ENCODE measurements at regions not wholly inside any gene's neighbourhood (a gene's known extent, or its start where the extent isn't known, plus 50 kb on each side); places are given as distances from the start of the nearest gene placed in this dataset.

DNA sequence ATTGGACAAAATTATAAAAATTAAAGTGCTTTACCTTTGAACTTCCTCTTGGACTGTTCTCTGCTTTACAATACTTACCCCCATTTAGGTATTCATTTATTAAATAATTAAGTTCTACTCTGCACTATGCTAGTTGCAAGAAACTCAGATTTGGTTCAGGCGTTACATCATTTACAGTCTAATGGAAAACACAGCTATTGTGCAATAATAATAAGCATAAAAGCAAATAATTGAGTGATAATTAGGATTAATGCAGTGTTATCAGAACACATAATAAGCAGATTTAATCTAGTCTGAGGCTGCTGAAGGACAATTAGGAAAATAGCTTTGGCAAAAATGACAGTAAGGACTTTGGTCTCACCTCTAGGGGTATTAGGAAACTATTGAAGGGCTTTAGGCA lies 493.2 kb upstream of the ADARB2 start:
- no peak overlapping the region for H3K4me3 Mint-ChIP-seq
- H3K36me3 Mint-ChIP-seq, result no peaks in the 10 kb centered on the region
- Histone ChIP-seq H3K27me3 (ENCODE audit: control insufficient read depth, insufficient read depth, low read length) (no peaks in the 10 kb centered on the region), H3K27ac (ENCODE audit: insufficient read depth, low read length, poor library complexity, severe bottlenecking) (no peak overlapping the region), H3K4me1 (ENCODE audit: control insufficient read depth, insufficient read depth, low read length, poor library complexity, severe bottlenecking) (no peaks in the 10 kb centered on the region), H3K4me3 (ENCODE audit: low read depth, low read length) (no peak overlapping the region), H3K9me3 (ENCODE audit: control insufficient read depth in 2 of 2, low read length in 2 of 2) (no peaks in the 10 kb centered on the region), H3K36me3 (ENCODE audit: control insufficient read depth, insufficient read depth, low read length) (no peaks in the 10 kb centered on the region)
- H3K9me3 Mint-ChIP-seq, result peaks cover 0 to 3% (median 0%) of the 10 kb centered on the region in 7 donors
- DNase-seq (no peak), ATAC-seq (ENCODE audit: low read depth in 2 of 2) (no peak)
- H3K27me3 Mint-ChIP-seq, result no peaks in the 10 kb centered on the region
- no peak overlapping the region for H3K27ac Mint-ChIP-seq
- no peaks in the 10 kb centered on the region for H3K4me1 Mint-ChIP-seq

DNA sequence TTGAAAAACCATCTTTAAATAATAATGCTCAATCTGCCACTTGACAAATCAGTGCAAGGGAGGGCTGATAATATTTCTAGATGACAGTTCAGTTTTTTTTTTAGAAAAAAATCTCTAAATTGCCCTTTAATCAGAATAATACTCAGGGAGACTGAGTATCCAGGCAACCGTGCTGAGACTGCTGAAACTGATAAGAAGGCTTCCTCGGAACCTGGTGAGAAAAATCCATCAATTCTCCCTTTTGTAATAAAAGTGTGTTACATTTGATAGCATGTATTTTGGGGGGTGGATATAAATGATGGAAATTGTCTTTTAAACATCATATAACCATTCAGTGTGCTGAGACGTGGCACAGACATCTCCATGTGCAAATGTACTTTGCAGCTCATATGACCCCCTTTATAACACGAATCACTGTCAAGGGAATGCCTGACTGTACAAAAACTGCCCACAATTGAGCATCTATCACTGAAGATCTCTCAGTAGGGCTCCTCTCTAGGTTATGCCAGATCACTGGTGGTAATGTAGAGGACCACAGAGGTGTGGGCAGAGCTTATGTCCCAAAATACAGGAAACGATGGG lies 491.1 kb upstream of the ADARB2 start:
- Histone ChIP-seq H3K27ac (ENCODE audit: insufficient read depth, low read length, poor library complexity, severe bottlenecking) (no peak overlapping the region), H3K4me1 (ENCODE audit: control insufficient read depth, insufficient read depth, low read length, poor library complexity, severe bottlenecking) (no peaks in the 10 kb centered on the region), H3K4me3 (ENCODE audit: low read depth, low read length) (no peak overlapping the region), H3K27me3 (ENCODE audit: control insufficient read depth, insufficient read depth, low read length) (no peaks in the 10 kb centered on the region), H3K36me3 (ENCODE audit: control insufficient read depth, insufficient read depth, low read length) (no peaks in the 10 kb centered on the region), H3K9me3 (ENCODE audit: control insufficient read depth in 2 of 2, low read length in 2 of 2) (no peaks in the 10 kb centered on the region)
- Mint-ChIP-seq H3K36me3 (no peaks in the 10 kb centered on the region), H3K4me3 (no peak overlapping the region), H3K4me1 (no peaks in the 10 kb centered on the region), H3K9me3 (peaks cover 0 to 3% (median 0%) of the 10 kb centered on the region in 7 donors), H3K27me3 (no peaks in the 10 kb centered on the region), H3K27ac (no peak overlapping the region)
- no peak for DNase-seq
- ATAC-seq (ENCODE audit: low read depth in 2 of 2), result no peak

DNA sequence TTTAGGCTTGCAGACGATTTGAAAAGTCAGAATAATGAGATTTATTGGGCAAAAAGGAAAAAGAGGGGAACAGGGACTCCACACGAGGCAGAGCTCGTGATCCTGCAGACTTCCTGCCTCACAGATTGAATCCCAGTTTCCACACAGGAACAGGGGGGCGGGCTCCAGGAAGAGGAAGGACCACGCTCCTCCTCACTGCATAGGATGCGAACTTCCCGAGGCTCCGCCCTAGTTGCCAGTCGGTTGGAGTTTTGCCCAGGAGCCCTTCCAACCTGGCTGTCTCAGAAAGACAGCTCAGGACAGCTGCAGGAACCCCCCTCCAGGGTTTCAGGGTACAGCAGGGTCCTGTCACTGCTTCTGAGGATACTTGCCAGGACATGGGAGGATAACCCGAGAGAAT lies 488.3 kb upstream of the ADARB2 start:
- Mint-ChIP-seq H3K27ac (no peak overlapping the region), H3K27me3 (no peaks in the 10 kb centered on the region), H3K4me1 (no peaks in the 10 kb centered on the region), H3K4me3 (no peak overlapping the region), H3K36me3 (no peaks in the 10 kb centered on the region), H3K9me3 (peaks cover 0 to under 1% (median 0%) of the 10 kb centered on the region in 7 donors)
- Histone ChIP-seq H3K36me3 (ENCODE audit: control insufficient read depth, insufficient read depth, low read length) (no peaks in the 10 kb centered on the region), H3K27ac (ENCODE audit: insufficient read depth, low read length, poor library complexity, severe bottlenecking) (no peak overlapping the region), H3K9me3 (ENCODE audit: control insufficient read depth in 2 of 2, low read length in 2 of 2) (no peaks in the 10 kb centered on the region), H3K4me3 (ENCODE audit: low read depth, low read length) (no peak overlapping the region), H3K27me3 (ENCODE audit: control insufficient read depth, insufficient read depth, low read length) (no peaks in the 10 kb centered on the region), H3K4me1 (ENCODE audit: control insufficient read depth, insufficient read depth, low read length, poor library complexity, severe bottlenecking) (no peaks in the 10 kb centered on the region)
- DNase-seq (no peak), ATAC-seq (ENCODE audit: low read depth in 2 of 2) (no peak)

DNA sequence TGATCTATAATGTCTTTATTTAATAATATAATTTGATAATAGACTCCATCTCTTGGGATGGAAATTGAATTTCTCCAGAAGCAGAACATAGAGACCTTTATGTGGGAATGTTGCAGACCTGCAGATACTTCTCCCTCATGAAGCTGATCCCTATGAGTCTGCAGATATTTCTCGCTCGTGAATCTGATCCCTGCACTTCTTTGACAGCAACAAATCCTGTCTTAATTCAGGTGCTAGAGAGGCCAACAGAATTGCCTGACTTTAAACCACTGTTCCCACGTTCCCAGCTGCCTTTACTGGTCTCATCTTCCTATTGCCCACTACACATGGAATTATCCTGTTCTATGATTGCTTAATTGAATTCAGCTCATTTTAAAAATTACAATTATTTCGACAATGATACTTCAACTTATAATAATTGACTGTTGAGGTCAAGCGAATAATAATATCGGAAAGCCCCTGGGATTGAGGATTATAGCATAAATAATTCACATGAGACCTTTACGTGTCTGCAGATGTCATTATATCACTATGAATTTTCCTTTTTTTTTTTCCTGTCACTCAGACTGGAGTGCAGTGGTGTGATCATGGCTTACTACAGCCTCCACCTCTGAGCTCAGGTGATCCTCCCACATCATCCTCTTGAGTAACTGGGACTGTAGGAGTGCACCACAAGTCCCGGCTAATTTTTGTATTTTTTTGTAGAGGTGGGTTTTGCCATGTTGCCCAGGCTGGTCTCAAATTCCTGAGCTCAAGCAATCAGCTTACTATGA lies 486.4 kb upstream of the ADARB2 start:
- no peaks in the 10 kb centered on the region for H3K36me3 ChIP-seq (ENCODE audit: control insufficient read depth, insufficient read depth, low read length)
- Mint-ChIP-seq H3K9me3 (no peaks in the 10 kb centered on the region), H3K27me3 (no peaks in the 10 kb centered on the region), H3K27ac (no peak overlapping the region), H3K36me3 (no peaks in the 10 kb centered on the region), H3K4me1 (no peaks in the 10 kb centered on the region), H3K4me3 (peak overlapping the region in 1 of 4 donors; percentile 71)
- no peaks in the 10 kb centered on the region for H3K9me3 ChIP-seq (ENCODE audit: control insufficient read depth in 2 of 2, low read length in 2 of 2)
- DNase-seq, result no peak
- no peak overlapping the region for H3K27ac ChIP-seq (ENCODE audit: insufficient read depth, low read length, poor library complexity, severe bottlenecking)
- H3K27me3 ChIP-seq (ENCODE audit: control insufficient read depth, insufficient read depth, low read length), result no peaks in the 10 kb centered on the region
- ATAC-seq (ENCODE audit: low read depth in 2 of 2), result no peak
- H3K4me1 ChIP-seq (ENCODE audit: control insufficient read depth, insufficient read depth, low read length, poor library complexity, severe bottlenecking), result no peaks in the 10 kb centered on the region
- H3K4me3 ChIP-seq (ENCODE audit: low read depth, low read length), result no peak overlapping the region

DNA sequence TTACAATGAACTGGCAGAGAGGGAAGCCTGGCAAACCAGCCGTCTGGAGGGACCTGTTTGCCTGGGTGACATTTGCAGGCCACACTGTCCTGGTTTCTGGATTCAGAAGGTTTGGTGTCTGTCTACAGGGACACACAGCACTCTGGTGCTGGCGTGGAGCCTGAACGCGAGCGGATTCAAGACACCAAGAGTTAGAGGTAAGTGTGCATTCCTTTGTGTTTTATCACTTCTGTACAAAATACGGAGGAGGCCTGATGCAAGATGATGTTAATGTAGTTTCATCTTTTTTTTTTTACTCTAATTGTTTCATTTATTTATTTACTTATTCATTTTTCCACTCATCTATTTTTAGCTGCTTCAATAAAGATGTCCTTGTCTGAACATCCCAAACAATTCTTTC lies 485.3 kb upstream of the ADARB2 start:
- H3K36me3 Mint-ChIP-seq, result no peaks in the 10 kb centered on the region
- H3K27ac Mint-ChIP-seq, result no peak overlapping the region
- Histone ChIP-seq H3K4me1 (ENCODE audit: control insufficient read depth, insufficient read depth, low read length, poor library complexity, severe bottlenecking) (no peaks in the 10 kb centered on the region), H3K9me3 (ENCODE audit: control insufficient read depth in 2 of 2, low read length in 2 of 2) (no peaks in the 10 kb centered on the region), H3K27ac (ENCODE audit: insufficient read depth, low read length, poor library complexity, severe bottlenecking) (no peak overlapping the region), H3K27me3 (ENCODE audit: control insufficient read depth, insufficient read depth, low read length) (no peaks in the 10 kb centered on the region), H3K36me3 (ENCODE audit: control insufficient read depth, insufficient read depth, low read length) (no peaks in the 10 kb centered on the region), H3K4me3 (ENCODE audit: low read depth, low read length) (no peak overlapping the region)
- no peaks in the 10 kb centered on the region for H3K9me3 Mint-ChIP-seq
- ATAC-seq (ENCODE audit: low read depth in 2 of 2) (no peak), DNase-seq (no peak)
- no peaks in the 10 kb centered on the region for H3K27me3 Mint-ChIP-seq
- no peak overlapping the region for H3K4me3 Mint-ChIP-seq
- no peaks in the 10 kb centered on the region for H3K4me1 Mint-ChIP-seq

DNA sequence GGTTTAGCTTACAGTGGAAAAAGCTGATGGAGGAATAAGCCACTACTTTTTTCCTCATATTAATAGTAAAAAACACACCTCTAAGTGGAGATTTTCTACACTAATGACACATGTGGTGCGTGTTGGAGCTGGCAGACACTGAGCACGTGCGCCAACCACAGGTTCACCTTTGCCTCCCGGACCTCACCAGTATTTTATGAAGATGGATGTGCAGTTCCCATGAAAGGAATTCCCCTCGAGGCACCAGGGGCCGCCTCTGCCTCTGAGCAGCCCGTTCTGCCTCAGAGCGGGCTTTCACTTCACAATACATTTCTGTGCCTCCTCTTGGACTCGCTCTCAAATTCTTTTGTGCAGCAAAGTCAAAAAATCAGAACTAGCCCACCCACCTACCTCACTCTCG lies 477.5 kb upstream of the ADARB2 start:
- Histone ChIP-seq H3K4me3 (ENCODE audit: low read depth, low read length) (no peak overlapping the region), H3K9me3 (ENCODE audit: control insufficient read depth in 2 of 2, low read length in 2 of 2) (no peaks in the 10 kb centered on the region), H3K27me3 (ENCODE audit: control insufficient read depth, insufficient read depth, low read length) (no peaks in the 10 kb centered on the region), H3K36me3 (ENCODE audit: control insufficient read depth, insufficient read depth, low read length) (no peaks in the 10 kb centered on the region), H3K4me1 (ENCODE audit: control insufficient read depth, insufficient read depth, low read length, poor library complexity, severe bottlenecking) (no peaks in the 10 kb centered on the region), H3K27ac (ENCODE audit: insufficient read depth, low read length, poor library complexity, severe bottlenecking) (no peak overlapping the region)
- no peaks in the 10 kb centered on the region for H3K27me3 Mint-ChIP-seq
- H3K36me3 Mint-ChIP-seq, result no peaks in the 10 kb centered on the region
- DNase-seq, result no peak
- no peak overlapping the region for H3K4me3 Mint-ChIP-seq
- H3K4me1 Mint-ChIP-seq, result no peaks in the 10 kb centered on the region
- peaks cover 0 to 4% (median 0%) of the 10 kb centered on the region in 7 donors for H3K9me3 Mint-ChIP-seq
- ATAC-seq (ENCODE audit: low read depth in 2 of 2), result no peak
- H3K27ac Mint-ChIP-seq, result no peak overlapping the region

DNA sequence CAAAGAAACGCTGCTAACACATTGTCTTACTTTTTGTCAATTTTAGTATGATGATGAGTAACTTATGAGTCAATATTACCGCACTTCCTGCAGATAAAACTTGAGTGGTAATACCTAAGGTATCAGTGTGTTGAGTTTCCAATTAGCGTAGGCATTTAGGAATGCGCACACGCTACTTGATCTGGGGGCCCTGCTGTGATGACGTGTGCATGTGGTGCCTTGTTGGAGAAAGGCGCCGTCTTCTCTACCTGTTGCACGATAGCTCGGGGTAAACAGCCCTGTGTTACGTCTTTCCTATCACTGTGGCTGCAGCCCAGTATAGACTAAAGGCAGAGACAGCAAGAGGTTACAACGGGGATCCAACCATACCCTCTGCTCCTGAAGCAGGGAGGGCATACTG lies 476.8 kb upstream of the ADARB2 start:
- no peaks in the 10 kb centered on the region for H3K27me3 Mint-ChIP-seq
- H3K36me3 ChIP-seq (ENCODE audit: control insufficient read depth, insufficient read depth, low read length), result no peaks in the 10 kb centered on the region
- DNase-seq, result no peak
- no peak overlapping the region for H3K4me3 Mint-ChIP-seq
- H3K4me3 ChIP-seq (ENCODE audit: low read depth, low read length), result no peak overlapping the region
- peaks cover 0 to 4% (median 0%) of the 10 kb centered on the region in 7 donors for H3K9me3 Mint-ChIP-seq
- no peak overlapping the region for H3K27ac Mint-ChIP-seq
- no peaks in the 10 kb centered on the region for H3K36me3 Mint-ChIP-seq
- H3K27me3 ChIP-seq (ENCODE audit: control insufficient read depth, insufficient read depth, low read length), result no peaks in the 10 kb centered on the region
- no peaks in the 10 kb centered on the region for H3K9me3 ChIP-seq (ENCODE audit: control insufficient read depth in 2 of 2, low read length in 2 of 2)
- no peak for ATAC-seq (ENCODE audit: low read depth in 2 of 2)
- H3K4me1 ChIP-seq (ENCODE audit: control insufficient read depth, insufficient read depth, low read length, poor library complexity, severe bottlenecking), result no peaks in the 10 kb centered on the region
- H3K27ac ChIP-seq (ENCODE audit: insufficient read depth, low read length, poor library complexity, severe bottlenecking), result no peak overlapping the region
- no peaks in the 10 kb centered on the region for H3K4me1 Mint-ChIP-seq

DNA sequence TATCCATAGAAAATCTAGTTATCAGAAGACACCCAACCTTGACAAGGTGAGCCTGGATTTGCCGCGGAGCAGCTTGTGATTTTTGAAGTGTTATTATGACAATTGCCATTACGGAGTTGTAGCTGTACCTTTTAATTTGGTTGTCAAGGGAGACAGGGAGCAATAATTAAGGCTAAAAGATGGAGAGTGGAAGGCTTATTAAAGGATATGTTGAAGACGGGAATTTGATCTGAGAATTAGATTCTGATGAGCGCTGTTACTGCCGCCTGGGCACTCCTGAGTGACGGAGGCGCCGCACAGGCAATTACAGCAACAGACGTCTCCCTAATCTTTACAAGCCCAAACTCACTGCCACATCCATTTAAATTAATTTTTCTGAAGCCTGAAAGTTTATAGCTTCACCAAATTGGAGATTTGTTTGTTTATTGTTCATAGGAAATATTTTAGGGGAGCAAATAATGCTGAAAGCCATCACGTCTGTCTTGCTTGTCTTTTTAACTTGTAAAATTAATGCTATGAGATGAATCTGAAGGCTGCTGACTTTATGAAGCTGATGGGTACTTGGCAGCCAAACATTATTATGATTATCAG lies 475.0 kb upstream of the ADARB2 start:
- H3K36me3 ChIP-seq (ENCODE audit: control insufficient read depth, insufficient read depth, low read length), result no peaks in the 10 kb centered on the region
- no peak overlapping the region for H3K27ac ChIP-seq (ENCODE audit: insufficient read depth, low read length, poor library complexity, severe bottlenecking)
- no peak overlapping the region for H3K27ac Mint-ChIP-seq
- H3K4me3 Mint-ChIP-seq, result no peak overlapping the region
- H3K9me3 ChIP-seq (ENCODE audit: control insufficient read depth in 2 of 2, low read length in 2 of 2), result no peaks in the 10 kb centered on the region
- peaks cover 0 to 4% (median 0%) of the 10 kb centered on the region in 7 donors for H3K9me3 Mint-ChIP-seq
- no peaks in the 10 kb centered on the region for H3K27me3 Mint-ChIP-seq
- no peaks in the 10 kb centered on the region for H3K27me3 ChIP-seq (ENCODE audit: control insufficient read depth, insufficient read depth, low read length)
- H3K36me3 Mint-ChIP-seq, result no peaks in the 10 kb centered on the region
- no peak for ATAC-seq (ENCODE audit: low read depth in 2 of 2)
- DNase-seq, result no peak
- H3K4me1 ChIP-seq (ENCODE audit: control insufficient read depth, insufficient read depth, low read length, poor library complexity, severe bottlenecking), result no peaks in the 10 kb centered on the region
- no peak overlapping the region for H3K4me3 ChIP-seq (ENCODE audit: low read depth, low read length)
- no peaks in the 10 kb centered on the region for H3K4me1 Mint-ChIP-seq
